ES-I3 (cell line): ENCODE measurements at regions not wholly inside any gene's neighbourhood (a gene's known extent, or its start where the extent isn't known, plus 50 kb on each side); places are given as distances from the start of the nearest gene placed in this dataset.
"Not testable (repeated sequence)": the region's sequence is repeated elsewhere in the genome, so short reads cannot be mapped to it uniquely, and the experiment has no call there.

Source experiments
- H3K36me3 ChIP-seq: 2 replicates; pipeline ENCODE4 v1.6.1; 2013; ENCODE audit warnings: mild to moderate bottlenecking, low read length, control low read depth, moderate library complexity; ENCODE audit not compliant: insufficient read depth
- H3K4me1 ChIP-seq: 2 replicates; pipeline ENCODE4 v1.6.1; 2013; ENCODE audit warnings: mild to moderate bottlenecking, control low read depth, low read length; ENCODE audit not compliant: insufficient read depth
- H3K9ac ChIP-seq: 2 replicates; pipeline ENCODE4 v1.6.1; 2013; ENCODE audit warnings: low read depth, mild to moderate bottlenecking, low read length, moderate library complexity
- H3K9me3 ChIP-seq: 2 replicates; pipeline ENCODE4 v1.6.1; 2013; ENCODE audit warnings: mild to moderate bottlenecking, low read length, moderate library complexity; ENCODE audit not compliant: control insufficient read depth, insufficient read depth

DNA sequence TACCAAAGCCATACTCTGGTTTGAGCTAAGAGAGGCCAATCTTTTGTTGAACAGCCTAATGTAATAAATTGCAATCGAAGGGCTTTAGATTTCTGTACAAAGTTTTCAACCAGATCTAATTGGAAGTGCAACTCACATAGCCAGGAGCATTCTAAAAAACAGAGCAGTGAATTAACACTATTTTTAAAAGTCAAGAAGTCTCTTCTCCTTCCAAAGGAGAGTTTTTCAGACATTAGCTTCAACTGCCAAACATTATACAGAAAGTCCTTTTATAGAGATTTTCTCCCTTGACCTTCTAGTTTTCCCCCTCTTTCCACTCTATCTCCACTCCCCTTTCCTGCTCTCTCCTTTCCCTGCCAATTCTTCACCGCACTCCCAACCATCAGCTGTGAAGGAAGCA, 259.6 kb downstream of the NOVA1 start:
- Histone ChIP-seq H3K9me3 (no peaks in the 10 kb centered on the region), H3K36me3 (no peaks in the 10 kb centered on the region), H3K4me1 (no peaks in the 10 kb centered on the region), H3K9ac (no peak overlapping the region)

- Histone ChIP-seq H3K9ac (no peak overlapping the region), H3K9me3 (no peaks in the 10 kb centered on the region)
These were observed 263.5 kb downstream of the NOVA1 start for GRCh38 chr14:26334288-26334687.

GRCh38 chr14:26332966-26333365, 264.9 kb downstream of the NOVA1 start:
- Histone ChIP-seq H3K4me1 (no peaks in the 10 kb centered on the region), H3K9me3 (no peaks in the 10 kb centered on the region), H3K36me3 (no peaks in the 10 kb centered on the region), H3K9ac (no peak overlapping the region)

More at GRCh38 chr14:26334288-26334687, 263.5 kb downstream of the NOVA1 start:
- no peaks in the 10 kb centered on the region for H3K4me1 ChIP-seq
- H3K36me3 ChIP-seq, result no peaks in the 10 kb centered on the region

GRCh38 chr14:26330982-26331381, 266.9 kb downstream of the NOVA1 start:
- H3K4me1 ChIP-seq, result peaks cover under 1% of the 10 kb centered on the region; the same call in 1 of the 2 replicates
- no peak overlapping the region for H3K9ac ChIP-seq
- no peaks in the 10 kb centered on the region for H3K36me3 ChIP-seq
- H3K9me3 ChIP-seq, result no peaks in the 10 kb centered on the region

GRCh38 chr14:26328791-26329190, 269.0 kb downstream of the NOVA1 start:
- no peak overlapping the region for H3K9ac ChIP-seq

DNA sequence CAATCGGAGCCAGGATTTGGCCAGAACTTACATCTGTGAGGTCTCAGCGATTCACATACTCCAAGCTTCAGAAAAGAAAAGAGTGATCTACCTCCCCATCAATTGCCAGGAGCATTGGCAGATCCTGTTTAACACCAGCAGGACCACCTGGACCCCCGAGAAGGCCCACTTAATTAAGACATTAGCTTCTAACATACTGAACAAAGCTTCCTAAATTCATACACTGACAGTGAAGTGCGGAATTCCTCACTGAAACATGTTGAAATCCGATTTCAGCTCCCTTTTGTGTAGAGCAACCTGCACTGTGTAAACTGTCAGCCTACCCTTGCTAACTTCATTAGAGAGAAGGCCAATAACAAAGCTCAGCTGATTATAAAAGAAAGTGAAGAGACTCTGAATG, 274.0 kb downstream of the NOVA1 start:
- Histone ChIP-seq H3K9ac (no peak overlapping the region), H3K4me1 (peaks cover 17% of the 10 kb centered on the region; the same call in 1 of the 2 replicates), H3K36me3 (no peaks in the 10 kb centered on the region), H3K9me3 (no peaks in the 10 kb centered on the region)

More at GRCh38 chr14:26328791-26329190, 269.0 kb downstream of the NOVA1 start:
- no peaks in the 10 kb centered on the region for H3K9me3 ChIP-seq
- H3K4me1 ChIP-seq, result peaks cover 15% of the 10 kb centered on the region; the same call in 1 of the 2 replicates
- no peaks in the 10 kb centered on the region for H3K36me3 ChIP-seq

- Histone ChIP-seq H3K9me3 (no peaks in the 10 kb centered on the region), H3K9ac (no peak overlapping the region), H3K36me3 (no peaks in the 10 kb centered on the region), H3K4me1 (peaks cover 16% of the 10 kb centered on the region; the same call in 1 of the 2 replicates)
These were observed 276.9 kb downstream of the NOVA1 start for GRCh38 chr14:26320886-26321285.

- Histone ChIP-seq H3K4me1 (peaks cover 6% of the 10 kb centered on the region; the same call in 1 of the 2 replicates), H3K9me3 (no peaks in the 10 kb centered on the region), H3K9ac (no peak overlapping the region), H3K36me3 (no peaks in the 10 kb centered on the region)
These were observed 278.5 kb downstream of the NOVA1 start for GRCh38 chr14:26319139-26319864.

DNA sequence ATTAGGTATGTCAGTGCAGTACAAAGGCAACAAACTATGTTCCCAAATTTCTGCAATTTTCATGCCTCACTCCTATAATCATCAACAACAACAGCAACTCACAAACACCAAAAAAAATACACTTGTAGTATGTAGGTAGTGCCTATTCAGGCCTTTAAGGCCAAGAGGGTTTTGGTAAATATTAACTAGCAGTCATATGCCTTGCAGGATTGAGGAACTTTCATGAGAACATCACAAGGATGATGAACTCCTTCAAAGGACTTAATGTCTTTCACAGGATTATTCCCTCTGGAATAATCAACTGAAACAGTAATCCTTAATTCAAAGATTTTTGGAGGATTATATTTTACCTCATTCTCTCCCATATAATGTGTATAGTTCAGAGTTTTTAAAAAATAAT, 293.8 kb downstream of the NOVA1 start:
- no peaks in the 10 kb centered on the region for H3K36me3 ChIP-seq
- H3K9ac ChIP-seq, result no peak overlapping the region
- H3K4me1 ChIP-seq, result no peaks in the 10 kb centered on the region
- no peaks in the 10 kb centered on the region for H3K9me3 ChIP-seq

- no peaks in the 10 kb centered on the region for H3K4me1 ChIP-seq
- no peak overlapping the region for H3K9ac ChIP-seq
- H3K36me3 ChIP-seq, result no peaks in the 10 kb centered on the region
- H3K9me3 ChIP-seq, result no peaks in the 10 kb centered on the region
These were observed 303.9 kb downstream of the NOVA1 start for GRCh38 chr14:26293909-26294308.

GRCh38 chr14:26289891-26290486, 307.8 kb downstream of the NOVA1 start:
- Histone ChIP-seq H3K4me1 (no peaks in the 10 kb centered on the region), H3K9ac (no peak overlapping the region), H3K9me3 (no peaks in the 10 kb centered on the region), H3K36me3 (no peaks in the 10 kb centered on the region)

- H3K9ac ChIP-seq, result no peak overlapping the region
- H3K36me3 ChIP-seq, result no peaks in the 10 kb centered on the region
- H3K9me3 ChIP-seq, result no peaks in the 10 kb centered on the region
- H3K4me1 ChIP-seq, result peaks cover 10% of the 10 kb centered on the region
These were observed 311.0 kb downstream of the NOVA1 start for GRCh38 chr14:26286913-26287205.

DNA sequence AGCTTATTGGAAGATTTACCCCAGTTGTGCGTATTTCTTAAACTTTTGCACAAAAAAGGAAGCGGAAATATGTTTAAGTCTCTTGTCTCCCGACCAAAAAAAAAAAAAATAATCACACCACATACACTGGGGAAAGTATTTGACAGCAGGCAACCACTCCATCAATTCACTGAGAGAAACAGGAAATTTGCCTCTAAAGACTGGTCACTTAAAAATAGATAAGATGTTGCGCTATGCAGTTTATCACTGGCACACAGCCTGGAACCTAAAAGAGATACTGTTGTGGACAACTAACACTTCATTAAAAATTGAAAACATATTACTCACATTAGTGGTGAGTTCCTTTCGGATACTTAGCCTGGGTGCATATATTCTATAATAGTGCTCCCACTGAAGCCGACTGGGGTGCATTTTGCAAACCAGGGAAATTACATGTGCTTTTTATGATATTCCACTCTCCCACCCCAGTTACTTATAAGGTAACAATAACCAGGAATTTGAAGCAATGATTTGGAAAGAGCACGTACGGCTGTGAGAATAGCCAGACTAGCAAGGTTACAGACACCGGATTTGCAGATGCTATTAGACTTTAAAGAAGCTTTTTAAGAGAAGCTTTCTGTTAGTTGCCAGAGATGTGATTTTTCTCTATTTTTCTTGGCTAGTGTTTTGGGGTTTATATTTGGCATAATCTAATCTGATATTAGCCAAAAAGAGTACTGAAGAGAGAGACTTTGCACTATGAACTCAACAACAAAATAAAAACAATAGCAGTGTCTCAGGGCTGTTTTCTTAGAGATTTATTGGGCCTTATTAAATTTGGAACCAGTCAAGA, 311.5 kb downstream of the NOVA1 start:
- no peaks in the 10 kb centered on the region for H3K9me3 ChIP-seq
- H3K4me1 ChIP-seq, result peaks cover 16% of the 10 kb centered on the region
- H3K36me3 ChIP-seq, result no peaks in the 10 kb centered on the region
- H3K9ac ChIP-seq, result no peak overlapping the region

DNA sequence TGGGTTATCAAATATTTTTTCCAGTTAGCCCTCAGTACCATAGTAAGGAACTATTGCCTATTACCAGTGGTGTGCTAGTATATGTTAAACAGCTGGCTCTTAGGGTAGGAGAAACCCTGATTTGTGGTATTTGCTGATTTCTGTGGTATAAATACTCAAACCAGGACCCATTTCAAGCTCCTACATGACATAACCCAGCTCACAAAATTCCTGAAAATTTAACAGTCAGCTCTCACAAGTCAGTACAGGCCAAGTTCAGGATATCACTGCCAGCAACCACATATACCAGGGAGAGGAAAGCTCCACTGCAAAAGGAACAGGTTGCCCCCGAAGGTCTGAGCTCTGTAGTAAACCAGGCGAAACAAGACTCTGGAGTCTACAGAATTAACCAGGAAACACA, 315.3 kb downstream of the NOVA1 start:
- Histone ChIP-seq H3K9ac (no peak overlapping the region; the same call in 1 of the 2 replicates), H3K36me3 (no peaks in the 10 kb centered on the region), H3K9me3 (no peaks in the 10 kb centered on the region), H3K4me1 (peaks cover 22% of the 10 kb centered on the region)

DNA sequence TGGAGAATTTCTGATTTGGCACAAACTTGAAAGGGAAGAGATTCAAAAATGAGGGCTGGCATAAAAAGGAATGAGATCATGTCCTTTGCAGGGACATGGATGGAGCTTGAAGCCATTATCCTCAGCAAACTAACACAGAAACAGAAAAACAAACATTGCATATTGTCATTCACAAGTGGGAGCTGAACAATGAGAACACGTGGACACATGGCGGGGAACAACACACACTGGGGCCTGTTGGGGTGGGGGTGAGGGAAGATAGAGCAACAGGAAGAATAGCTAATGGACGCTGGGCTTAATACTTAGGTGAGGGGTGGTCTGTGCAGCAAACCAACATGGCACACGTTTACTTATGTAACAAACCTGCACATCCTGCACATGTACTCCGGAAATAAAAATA, 315.8 kb downstream of the NOVA1 start:
- H3K9ac ChIP-seq, H3K36me3 ChIP-seq, H3K9me3 ChIP-seq: not testable (repeated sequence)
- peaks cover 22% of the 10 kb centered on the region for H3K4me1 ChIP-seq
